Mesendoderm (in vitro differentiated cells): ENCODE measurements at regions not wholly inside any gene's neighbourhood (a gene's known extent, or its start where the extent isn't known, plus 50 kb on each side); places are given as distances from the start of the nearest gene placed in this dataset.

ENCODE experiments used
- DNase-seq: peaks from one replicate; pipeline ENCODE4 v3.0.0; 2013
- H2AK5ac ChIP-seq: 2 replicates; pipeline ENCODE4 v1.6.1; 2013; ENCODE audit warnings: low read length, inconsistent platforms
- H2BK120ac ChIP-seq: 2 replicates; pipeline ENCODE4 v1.6.1; 2013; ENCODE audit warnings: low read depth, mild to moderate bottlenecking, low read length, moderate library complexity, mixed read lengths
- H2BK15ac ChIP-seq: replicated peaks from 2 replicates; pipeline ENCODE4 v1.6.1; 2013; ENCODE audit warnings: low read depth, mild to moderate bottlenecking, moderate library complexity
- H2BK5ac ChIP-seq: 2 replicates; pipeline ENCODE4 v1.6.1; 2013; ENCODE audit warnings: low read length, inconsistent platforms
- H3K18ac ChIP-seq: 2 replicates; pipeline ENCODE4 v1.6.1; 2013; ENCODE audit warnings: mild to moderate bottlenecking, low read length, mixed read lengths
- H3K23ac ChIP-seq: one replicate; pipeline ENCODE4 v1.6.1; 2013; ENCODE audit warnings: low read length
- H3K27ac ChIP-seq: 2 replicates; pipeline ENCODE4 v1.5.1; 2013; ENCODE audit warnings: low read depth, mild to moderate bottlenecking, inconsistent platforms, low read length, moderate library complexity
- H3K27me3 ChIP-seq: 2 replicates; pipeline ENCODE4 v1.6.1; 2013; ENCODE audit warnings: low read length, control low read depth, mild to moderate bottlenecking, inconsistent platforms; ENCODE audit not compliant: insufficient read depth, poor library complexity
- H3K36me3 ChIP-seq: 2 replicates; pipeline ENCODE4 v1.6.1; 2013; ENCODE audit warnings: low read length, inconsistent platforms; ENCODE audit not compliant: control insufficient read depth, insufficient read depth
- H3K4ac ChIP-seq: one replicate; pipeline ENCODE4 v1.6.1; 2013; ENCODE audit warnings: low read depth, mild to moderate bottlenecking, low read length, moderate library complexity
- H3K4me1 ChIP-seq: 2 replicates; pipeline ENCODE4 v1.6.1; 2013; ENCODE audit warnings: low read depth, low read length, inconsistent platforms; ENCODE audit not compliant: control insufficient read depth
- H3K4me2 ChIP-seq: 2 replicates; pipeline ENCODE4 v1.6.1; 2013; ENCODE audit warnings: low read length
- H3K4me3 ChIP-seq: 2 replicates; pipeline ENCODE4 v1.5.1; 2013; ENCODE audit warnings: mild to moderate bottlenecking, low read length
- H3K56ac ChIP-seq: one replicate; pipeline ENCODE4 v1.6.1; 2013; ENCODE audit warnings: low read length
- H3K79me1 ChIP-seq: 2 replicates; pipeline ENCODE4 v1.6.1; 2013; ENCODE audit warnings: low read length, inconsistent platforms
- H3K79me2 ChIP-seq: 2 replicates; pipeline ENCODE4 v1.6.1; 2013; ENCODE audit warnings: mild to moderate bottlenecking, low read length; ENCODE audit not compliant: control insufficient read depth, insufficient read depth
- H3K9ac ChIP-seq: 2 replicates; pipeline ENCODE4 v1.6.1; 2013; ENCODE audit warnings: low read length, inconsistent platforms
- H4K5ac ChIP-seq: one replicate; pipeline ENCODE4 v1.6.1; 2013; ENCODE audit warnings: low read length
- H4K8ac ChIP-seq: one replicate; pipeline ENCODE4 v1.6.1; 2013; ENCODE audit warnings: low read depth, mild to moderate bottlenecking, control low read depth, low read length, moderate library complexity
- WGBS: extraction: QIAGEN DNeasy Blood & Tissue Kit; methylation state at CpG from one replicate; pipeline ENCODE4 v1.1.7; 2013; ENCODE audit warnings: low lambda C conversion rate, missing lambda C conversion rate; ENCODE audit not compliant: insufficient coverage; ENCODE audit errors: extremely low coverage; 5-methylcytosine and 5-hydroxymethylcytosine counted together

- Histone ChIP-seq H3K27ac (no peak overlapping the region), H3K23ac (no peak overlapping the region), H3K36me3 (no peaks in the 10 kb centered on the region), H2BK120ac (no peak overlapping the region), H3K79me2 (no peaks in the 10 kb centered on the region), H3K4me1 (no peaks in the 10 kb centered on the region), H4K5ac (no peak overlapping the region), H3K56ac (no peak overlapping the region), H3K4me2 (no peak overlapping the region), H2AK5ac (no peak overlapping the region), H3K4ac (no peak overlapping the region), H3K9ac (no peak overlapping the region), H4K8ac (no peak overlapping the region), H2BK5ac (no peak overlapping the region), H3K79me1 (no peaks in the 10 kb centered on the region), H3K18ac (no peak overlapping the region), H3K27me3 (no peaks in the 10 kb centered on the region), H2BK15ac (no peak overlapping the region), H3K4me3 (no peak overlapping the region)
- DNase-seq, result no peak
- no CpG with 5 or more reads among the region's 2 CpGs for WGBS
Measured at GRCh38 chr11:23151819-23152218, 291.5 kb upstream of the CCDC179 start.

GRCh38 chr11:23155503-23155902 is 295.2 kb upstream of the CCDC179 start:
- H4K8ac ChIP-seq, result no peak overlapping the region
- H2BK120ac ChIP-seq, result no peak overlapping the region
- DNase-seq, result no peak
- no CpG with 5 or more reads among the region's 1 CpG for WGBS
- H3K27me3 ChIP-seq, result no peaks in the 10 kb centered on the region
- H3K4ac ChIP-seq, result no peak overlapping the region
- H2AK5ac ChIP-seq, result no peak overlapping the region
- no peak overlapping the region for H3K4me2 ChIP-seq
- no peak overlapping the region for H2BK15ac ChIP-seq
- no peak overlapping the region for H4K5ac ChIP-seq
- no peaks in the 10 kb centered on the region for H3K79me1 ChIP-seq
- H3K56ac ChIP-seq, result no peak overlapping the region
- no peaks in the 10 kb centered on the region for H3K79me2 ChIP-seq
- no peak overlapping the region for H3K18ac ChIP-seq
- no peak overlapping the region for H3K23ac ChIP-seq
- H3K36me3 ChIP-seq, result no peaks in the 10 kb centered on the region
- H3K27ac ChIP-seq, result no peak overlapping the region
- no peak overlapping the region for H2BK5ac ChIP-seq
- H3K4me1 ChIP-seq, result no peaks in the 10 kb centered on the region
- no peak overlapping the region for H3K4me3 ChIP-seq
- H3K9ac ChIP-seq, result no peak overlapping the region

GRCh38 chr11:23164022-23164421 is 303.7 kb upstream of the CCDC179 start:
- Histone ChIP-seq H4K8ac (no peak overlapping the region), H2BK15ac (no peak overlapping the region), H3K9ac (no peak overlapping the region), H3K18ac (no peak overlapping the region), H3K56ac (no peak overlapping the region), H3K23ac (no peak overlapping the region), H3K4me1 (no peaks in the 10 kb centered on the region), H3K79me2 (no peaks in the 10 kb centered on the region), H2BK5ac (no peak overlapping the region), H2AK5ac (no peak overlapping the region), H2BK120ac (no peak overlapping the region), H3K4me3 (no peak overlapping the region), H3K79me1 (no peaks in the 10 kb centered on the region), H3K27me3 (no peaks in the 10 kb centered on the region), H3K36me3 (no peaks in the 10 kb centered on the region), H4K5ac (no peak overlapping the region), H3K4me2 (no peak overlapping the region), H3K4ac (no peak overlapping the region), H3K27ac (no peak overlapping the region)
- no CpG with 5 or more reads among the region's 1 CpG for WGBS
- DNase-seq, result no peak

- H2BK15ac ChIP-seq, result no peak overlapping the region
- no peak overlapping the region for H3K27ac ChIP-seq
- H3K9ac ChIP-seq, result no peak overlapping the region
- no peak overlapping the region for H3K23ac ChIP-seq
- H2BK120ac ChIP-seq, result no peak overlapping the region
- no peaks in the 10 kb centered on the region for H3K36me3 ChIP-seq
- no peak overlapping the region for H3K4me3 ChIP-seq
- WGBS, result no CpG with 5 or more reads among the region's 1 CpG
- H4K8ac ChIP-seq, result no peak overlapping the region
- no peak overlapping the region for H3K56ac ChIP-seq
- no peaks in the 10 kb centered on the region for H3K4me1 ChIP-seq
- H2BK5ac ChIP-seq, result no peak overlapping the region
- no peak overlapping the region for H3K4ac ChIP-seq
- no peak overlapping the region for H3K4me2 ChIP-seq
- H2AK5ac ChIP-seq, result no peak overlapping the region
- H3K27me3 ChIP-seq, result no peaks in the 10 kb centered on the region
- no peak for DNase-seq
- H3K79me2 ChIP-seq, result no peaks in the 10 kb centered on the region
- no peaks in the 10 kb centered on the region for H3K79me1 ChIP-seq
- H3K18ac ChIP-seq, result no peak overlapping the region
- no peak overlapping the region for H4K5ac ChIP-seq
Measured at GRCh38 chr11:23166376-23166775, 306.1 kb upstream of the CCDC179 start.

GRCh38 chr11:23179609-23180008 is 319.3 kb upstream of the CCDC179 start:
- WGBS, result no CpG with 5 or more reads among the region's 1 CpG
- H4K5ac ChIP-seq, result no peak overlapping the region
- no peak overlapping the region for H3K56ac ChIP-seq

GRCh38 chr11:23181022-23181807 is 320.9 kb upstream of the CCDC179 start:
- no peak overlapping the region for H2BK15ac ChIP-seq
- H3K79me2 ChIP-seq, result no peaks in the 10 kb centered on the region
- no peak overlapping the region for H2BK5ac ChIP-seq
- no peak overlapping the region for H3K56ac ChIP-seq
- no peak overlapping the region for H4K5ac ChIP-seq
- no peak for DNase-seq
- no peaks in the 10 kb centered on the region for H3K4me1 ChIP-seq
- no peak overlapping the region for H3K4me2 ChIP-seq
- no peak overlapping the region for H3K4me3 ChIP-seq
- no peak overlapping the region for H3K9ac ChIP-seq
- no peak overlapping the region for H4K8ac ChIP-seq
- no peak overlapping the region for H2BK120ac ChIP-seq
- no peak overlapping the region for H3K27ac ChIP-seq
- H3K4ac ChIP-seq, result no peak overlapping the region
- no peaks in the 10 kb centered on the region for H3K36me3 ChIP-seq
- H3K18ac ChIP-seq, result no peak overlapping the region
- H3K27me3 ChIP-seq, result no peaks in the 10 kb centered on the region
- no peaks in the 10 kb centered on the region for H3K79me1 ChIP-seq
- WGBS, result no CpG with 5 or more reads among the region's 4 CpGs
- no peak overlapping the region for H3K23ac ChIP-seq
- no peak overlapping the region for H2AK5ac ChIP-seq

More at GRCh38 chr11:23179609-23180008, 319.3 kb upstream of the CCDC179 start:
- Histone ChIP-seq H2AK5ac (no peak overlapping the region), H3K4me3 (no peak overlapping the region), H2BK15ac (no peak overlapping the region), H3K27ac (no peak overlapping the region), H3K18ac (no peak overlapping the region), H4K8ac (no peak overlapping the region), H2BK5ac (no peak overlapping the region), H3K79me1 (no peaks in the 10 kb centered on the region), H3K36me3 (no peaks in the 10 kb centered on the region), H3K9ac (no peak overlapping the region), H2BK120ac (no peak overlapping the region), H3K27me3 (no peaks in the 10 kb centered on the region), H3K4me2 (no peak overlapping the region), H3K4me1 (no peaks in the 10 kb centered on the region), H3K23ac (no peak overlapping the region), H3K4ac (no peak overlapping the region), H3K79me2 (no peaks in the 10 kb centered on the region)
- DNase-seq, result no peak
